A673 (cell line): ENCODE measurements at regions not wholly inside any gene's neighbourhood (a gene's known extent, or its start where the extent isn't known, plus 50 kb on each side); places are given as distances from the start of the nearest gene placed in this dataset.

Experiments
- CTCF ChIP-seq: fragments of 300-800, 200-600 bp; sonication (generic); conservative IDR thresholded peaks from 2 replicates; pipeline ENCODE4 v1.5.1; 2017; ENCODE audit warnings: low read depth, mild to moderate bottlenecking, antibody characterized with exemption, low read length, moderate library complexity, mixed read lengths
- EZH2 ChIP-seq: fragments of 200-600 bp; sonication (generic); IDR thresholded peaks from 2 replicates; pipeline ENCODE4 v1.6.1; 2017; ENCODE audit warnings: borderline replicate concordance, low read depth, mild to moderate bottlenecking, mixed read lengths, antibody characterized with exemption, low read length; ENCODE audit not compliant: poor library complexity, severe bottlenecking

DNA sequence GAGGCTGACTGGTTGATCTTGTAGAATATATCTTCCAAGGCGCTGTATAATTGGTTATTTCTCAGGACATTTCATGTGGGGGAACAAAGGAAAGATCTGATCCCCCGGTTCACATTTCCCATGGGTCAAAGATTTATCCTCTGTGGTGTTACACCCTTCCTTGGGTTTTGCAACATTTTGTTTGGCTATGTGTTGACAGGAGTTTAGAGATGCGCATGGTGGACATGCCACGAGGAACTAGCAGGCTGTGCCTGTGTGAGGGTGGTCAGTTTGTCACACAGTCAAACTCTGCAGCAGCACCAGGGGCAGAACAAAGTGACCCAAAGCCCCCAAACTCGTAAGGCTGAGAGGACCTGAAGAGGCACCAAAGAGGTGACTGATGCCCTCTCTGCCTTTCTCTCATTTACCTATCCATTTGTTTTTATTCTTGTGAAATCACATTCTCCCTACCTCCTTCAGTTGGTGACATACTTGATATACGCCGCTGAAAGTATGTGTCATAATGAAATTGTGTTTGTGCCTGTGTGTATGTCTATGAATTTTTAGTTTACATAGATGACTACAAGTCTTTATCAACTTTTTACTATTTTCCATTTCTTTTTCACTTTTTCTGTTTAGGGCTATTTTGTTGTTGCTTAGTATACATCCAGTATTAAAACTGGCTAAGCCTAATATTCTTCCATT lies 164.7 kb downstream of the SPCS3 start:
- TF ChIP-seq CTCF (no peak), EZH2 (no peak)
